ENCODE measurements at regions not wholly inside any gene's neighbourhood (a gene's known extent, or its start where the extent isn't known, plus 50 kb on each side); places are given as distances from the start of the nearest gene placed in this dataset.

GRCh38 chr4:61149278-61149677, 50.8 kb upstream of the ADGRL3 start:
- H3K36me3 ChIP-seq (ENCODE audit: insufficient read depth), result no peaks in the 10 kb centered on the region
- ATAC-seq, result no peak

More at GRCh38 chr4:61149278-61149677, 50.8 kb upstream of the ADGRL3 start:
- Mint-ChIP-seq H3K9me3 (no peaks in the 10 kb centered on the region), H3K4me3 (no peak overlapping the region), H3K36me3 (ENCODE audit: low read depth) (no peaks in the 10 kb centered on the region), H3K27me3 (ENCODE audit: insufficient read depth, low read depth, poor library complexity) (no peaks in the 10 kb centered on the region), H3K4me1 (peaks cover 8% of the 10 kb centered on the region; the same call in 2 of the 3 replicates), H3K27ac (no peak overlapping the region)
- H4K20me1 ChIP-seq (replicated peaks; ENCODE audit: insufficient read depth), result no peaks in the 10 kb centered on the region
- H3K9me2 ChIP-seq (ENCODE audit: insufficient read depth), result no peaks in the 10 kb centered on the region
- H3F3A ChIP-seq (replicated peaks; ENCODE audit: low read depth), result no peaks in the 10 kb centered on the region
- H2AFZ ChIP-seq, result no peak overlapping the region
- H3K27ac ChIP-seq (ENCODE audit: low read depth), result no peak overlapping the region
- H3K4me2 ChIP-seq, result no peak overlapping the region
- no peaks in the 10 kb centered on the region for H3K79me2 ChIP-seq (replicated peaks; ENCODE audit: insufficient read depth)
- no peak for DNase-seq (ENCODE audit: low spot score)
- no peak overlapping the region for H3K4me3 ChIP-seq
- H3K4me1 ChIP-seq (ENCODE audit: insufficient read depth), result 0 out of 2 replicates have a peak, but pooled peaks cover 3% of the 10 kb centered on the region
- no peaks in the 10 kb centered on the region for H3K27me3 ChIP-seq (ENCODE audit: insufficient read depth)
- TF ChIP-seq ETS1 (IDR thresholded peaks at IDR 0.05) (no peak), EZH2 (IDR thresholded peaks at IDR 0.05; ENCODE audit: low read depth, unreplicated experiment) (no peak), STAT1 (IDR thresholded peaks at IDR 0.05; ENCODE audit: unreplicated experiment) (no peak), ZNF114 (CRISPR knock-in tag; IDR thresholded peaks at IDR 0.05) (no peak), POLR2AphosphoS5 (IDR thresholded peaks at IDR 0.05; ENCODE audit: low read depth) (no peak), EZH2phosphoT487 (IDR thresholded peaks at IDR 0.05; ENCODE audit: unreplicated experiment) (no peak), NANOG (IDR thresholded peaks at IDR 0.05; ENCODE audit: borderline replicate concordance) (no peak), CREB1 (CRISPR knock-in tag; IDR thresholded peaks at IDR 0.05; ENCODE audit: low read depth) (no peak), ZNF331 (CRISPR knock-in tag; IDR thresholded peaks at IDR 0.05; ENCODE audit: low read depth) (no peak), REST (IDR thresholded peaks at IDR 0.05; ENCODE audit: unreplicated experiment) (no peak), ZNF462 (CRISPR knock-in tag; IDR thresholded peaks at IDR 0.05) (no peak), JUNB (IDR thresholded peaks at IDR 0.05; ENCODE audit: unreplicated experiment) (no peak), CTCF (conservative IDR thresholded peaks at IDR 0.05; ENCODE audit: low read depth in 2 of 2) (no peak)
